Gastrocnemius medialis (tissue), 4 donors: ENCODE measurements at regions not wholly inside any gene's neighbourhood (a gene's known extent, or its start where the extent isn't known, plus 50 kb on each side); places are given as distances from the start of the nearest gene placed in this dataset.
"Not testable (repeated sequence)": the region's sequence is repeated elsewhere in the genome, so short reads cannot be mapped to it uniquely, and the experiment has no call there.

Source experiments
- ATAC-seq, 2 donors: fragments of 150-250 bp; one replicate each; pipeline ENCODE4 v1.9.1; 2016
- DNase-seq, 2 donors: peaks; one replicate each; pipeline ENCODE4 v3.0.0-alpha.2; 2019
- H3K27ac ChIP-seq, 4 donors: fragments of 200-600 bp; sonication (generic); 1 replicate in 1 of 4; 2 replicates in 3 of 4; pipeline ENCODE4 v1.5.1; 2016 to 2018; ENCODE audit warnings: mild to moderate bottlenecking in 2 of 4, moderate library complexity in 1 of 4
- H3K27me3 ChIP-seq, 3 donors: fragments of 200-600 bp; sonication (generic) in 2 of 3; 1 replicate in 1 of 3; 2 replicates in 2 of 3; pipeline versions ENCODE4 v1.5.1 to v1.6.0; 2016 to 2019; ENCODE audit warnings: mild to moderate bottlenecking in 1 of 3, moderate library complexity in 1 of 3
- H3K36me3 ChIP-seq, 2 donors: fragments of 200-600 bp; sonication (generic) in 1 of 2; one replicate each; pipeline ENCODE4 v1.5.1; 2017 to 2018
- H3K4me1 ChIP-seq, 2 donors: fragments of 200-600 bp; sonication (generic) in 1 of 2; one replicate each; pipeline ENCODE4 v1.5.1; 2016 to 2017; ENCODE audit warnings: mild to moderate bottlenecking in 2 of 2
- H3K4me3 ChIP-seq, 4 donors: fragments of 200-600 bp; sonication (generic) in 3 of 4; 1 replicate in 1 of 4; 2 replicates in 3 of 4; pipeline ENCODE4 v1.5.1; 2016 to 2019; ENCODE audit warnings: mild to moderate bottlenecking in 2 of 4
- H3K9me3 ChIP-seq, 3 donors: fragments of 200-600 bp; sonication (generic) in 2 of 3; 1 replicate in 1 of 3; 2 replicates in 2 of 3; pipeline ENCODE4 v1.5.1; 2016 to 2019
- POLR2A ChIP-seq, 2 donors: fragments of 450-650 bp; IDR thresholded peaks; one replicate each; pipeline ENCODE4 v1.6.1; 2017; ENCODE audit warnings: antibody characterized with exemption in 2 of 2, mild to moderate bottlenecking in 2 of 2, moderate library complexity in 2 of 2
- in situ Hi-C, 4 donors: fragments of 200-750 bp; cut with MboI; loops; one replicate each; pipeline versions ENCODE4 v1.15.0 to v1.8.0; 2017; ENCODE audit warnings: low sequenced_read_pairs in 4 of 4
- intact Hi-C: fragments of 100-400 bp; cut with DNase I; formaldehyde crosslinking; loops from one replicate; pipeline ENCODE4 v1.15.1; 2023; ENCODE audit warnings: low total_unique reads
- TF ChIP-seq, protein P1 (sequence below), 5 experiments: fragments of 450-650 bp in 3 of 5; fragments of 200-600 bp in 2 of 5; sonication (generic) in 2 of 5; IDR thresholded peaks in 4 of 5; conservative IDR thresholded peaks in 1 of 5; 1 replicate in 4 of 5; 2 replicates in 1 of 5; pipeline ENCODE4 v1.5.1; 2016 to 2019; ENCODE audit warnings: antibody characterized with exemption in 5 of 5, mild to moderate bottlenecking in 3 of 5, moderate library complexity in 3 of 5

- H3K27ac ChIP-seq, result no peak overlapping the region
- in situ Hi-C loops, result no loop called here
These were observed 224.7 kb downstream of the SREK1 start for GRCh38 chr5:66368811-66369210.

DNA sequence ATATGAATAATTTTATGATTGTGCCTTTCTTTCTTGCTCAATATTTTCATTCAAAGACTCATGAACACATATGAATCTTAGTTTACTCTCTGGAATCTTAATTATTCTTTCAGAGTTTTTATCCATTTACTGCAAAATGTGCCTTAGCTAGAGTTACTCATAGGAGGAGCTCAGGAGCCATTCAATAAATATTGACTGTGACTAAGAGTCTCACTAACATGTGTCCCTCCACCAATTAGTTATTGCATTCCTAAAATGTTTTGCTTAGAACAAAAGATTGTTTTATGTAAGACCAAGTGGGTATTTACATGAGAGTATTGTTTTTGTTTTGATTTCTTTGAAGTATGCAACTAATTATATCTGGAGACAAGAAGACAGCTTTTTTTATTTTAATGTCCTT, 218.4 kb upstream of the MAST4 start:
- TF ChIP-seq, protein P1, sequence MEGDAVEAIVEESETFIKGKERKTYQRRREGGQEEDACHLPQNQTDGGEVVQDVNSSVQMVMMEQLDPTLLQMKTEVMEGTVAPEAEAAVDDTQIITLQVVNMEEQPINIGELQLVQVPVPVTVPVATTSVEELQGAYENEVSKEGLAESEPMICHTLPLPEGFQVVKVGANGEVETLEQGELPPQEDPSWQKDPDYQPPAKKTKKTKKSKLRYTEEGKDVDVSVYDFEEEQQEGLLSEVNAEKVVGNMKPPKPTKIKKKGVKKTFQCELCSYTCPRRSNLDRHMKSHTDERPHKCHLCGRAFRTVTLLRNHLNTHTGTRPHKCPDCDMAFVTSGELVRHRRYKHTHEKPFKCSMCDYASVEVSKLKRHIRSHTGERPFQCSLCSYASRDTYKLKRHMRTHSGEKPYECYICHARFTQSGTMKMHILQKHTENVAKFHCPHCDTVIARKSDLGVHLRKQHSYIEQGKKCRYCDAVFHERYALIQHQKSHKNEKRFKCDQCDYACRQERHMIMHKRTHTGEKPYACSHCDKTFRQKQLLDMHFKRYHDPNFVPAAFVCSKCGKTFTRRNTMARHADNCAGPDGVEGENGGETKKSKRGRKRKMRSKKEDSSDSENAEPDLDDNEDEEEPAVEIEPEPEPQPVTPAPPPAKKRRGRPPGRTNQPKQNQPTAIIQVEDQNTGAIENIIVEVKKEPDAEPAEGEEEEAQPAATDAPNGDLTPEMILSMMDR (IDR thresholded peaks at IDR 0.05 in 4 of 5, conservative IDR thresholded peaks at IDR 0.05 in 1 of 5), result no peak
- TF ChIP-seq POLR2A (IDR thresholded peaks at IDR 0.05), result no peak
- Histone ChIP-seq H3K4me3 (no peak overlapping the region), H3K9me3 (no peaks in the 10 kb centered on the region), H3K4me1 (no peaks in the 10 kb centered on the region), H3K36me3 (no peaks in the 10 kb centered on the region), H3K27me3 (no peaks in the 10 kb centered on the region), H3K27ac (no peak overlapping the region)
- in situ Hi-C loops (no loop called here), intact Hi-C loops (no loop called here)
- no peak for DNase-seq
- no peak for ATAC-seq

More at GRCh38 chr5:66368811-66369210, 224.7 kb downstream of the SREK1 start:
- Histone ChIP-seq H3K27me3 (no peaks in the 10 kb centered on the region), H3K36me3 (no peaks in the 10 kb centered on the region), H3K9me3 (no peaks in the 10 kb centered on the region), H3K4me3 (no peak overlapping the region), H3K4me1 (no peaks in the 10 kb centered on the region)
- no peak for TF ChIP-seq POLR2A (IDR thresholded peaks at IDR 0.05)
- TF ChIP-seq, protein P1 (IDR thresholded peaks at IDR 0.05 in 4 of 5, conservative IDR thresholded peaks at IDR 0.05 in 1 of 5), result no peak
- ATAC-seq (no peak), DNase-seq (no peak)
- intact Hi-C loops, result no loop called here

GRCh38 chr5:66378407-66378806, 217.8 kb upstream of the MAST4 start:
- Histone ChIP-seq H3K9me3 (no peaks in the 10 kb centered on the region), H3K36me3 (no peaks in the 10 kb centered on the region), H3K4me3 (no peak overlapping the region), H3K4me1 (no peaks in the 10 kb centered on the region), H3K27me3 (no peaks in the 10 kb centered on the region), H3K27ac (no peak overlapping the region)
- in situ Hi-C loops (no loop called here), intact Hi-C loops (no loop called here)
- ATAC-seq, result no peak
- DNase-seq, result no peak
- TF ChIP-seq, protein P1 (IDR thresholded peaks at IDR 0.05 in 4 of 5, conservative IDR thresholded peaks at IDR 0.05 in 1 of 5), result no peak
- TF ChIP-seq POLR2A (IDR thresholded peaks at IDR 0.05), result no peak

- in situ Hi-C loops, result no loop called here
- DNase-seq (no peak), ATAC-seq (no peak)
- Histone ChIP-seq H3K4me3 (no peak overlapping the region), H3K9me3 (no peaks in the 10 kb centered on the region), H3K36me3 (no peaks in the 10 kb centered on the region), H3K27me3 (no peaks in the 10 kb centered on the region), H3K27ac (no peak overlapping the region), H3K4me1 (no peaks in the 10 kb centered on the region)
- TF ChIP-seq, protein P1 (IDR thresholded peaks at IDR 0.05 in 4 of 5, conservative IDR thresholded peaks at IDR 0.05 in 1 of 5), result no peak
- no peak for TF ChIP-seq POLR2A (IDR thresholded peaks at IDR 0.05)
- intact Hi-C loops, result no loop called here
These were observed 214.0 kb upstream of the MAST4 start for GRCh38 chr5:66382152-66382551.

- in situ Hi-C loops, H3K4me1 ChIP-seq, intact Hi-C loops: not testable (repeated sequence)
These were observed 191.0 kb upstream of the MAST4 start for GRCh38 chr5:66405145-66405544.

More at GRCh38 chr5:66405145-66405544, 191.0 kb upstream of the MAST4 start:
- not testable (repeated sequence) for H3K36me3 ChIP-seq, DNase-seq, H3K27ac ChIP-seq, H3K27me3 ChIP-seq, H3K4me3 ChIP-seq, H3K9me3 ChIP-seq, ATAC-seq
